ENCODE measurements at regions not wholly inside any gene's neighbourhood (a gene's known extent, or its start where the extent isn't known, plus 50 kb on each side); places are given as distances from the start of the nearest gene placed in this dataset.

- TF ChIP-seq POLR2A (IDR thresholded peaks at IDR 0.05) (no peak), CTCF (IDR thresholded peaks at IDR 0.05 in 4 of 5, conservative IDR thresholded peaks at IDR 0.05 in 1 of 5) (no peak)
These were observed 449.1 kb upstream of the RGS6 start for GRCh38 chr14:71483154-71483553.

Measured in gastrocnemius medialis (tissue), 4 donors.